ENCODE measurements at regions not wholly inside any gene's neighbourhood (a gene's known extent, or its start where the extent isn't known, plus 50 kb on each side); places are given as distances from the start of the nearest gene placed in this dataset.

GRCh38 chr5:12626556-12626955 is 722.3 kb upstream of the CTNND2 start:
- TF ChIP-seq, protein P1, sequence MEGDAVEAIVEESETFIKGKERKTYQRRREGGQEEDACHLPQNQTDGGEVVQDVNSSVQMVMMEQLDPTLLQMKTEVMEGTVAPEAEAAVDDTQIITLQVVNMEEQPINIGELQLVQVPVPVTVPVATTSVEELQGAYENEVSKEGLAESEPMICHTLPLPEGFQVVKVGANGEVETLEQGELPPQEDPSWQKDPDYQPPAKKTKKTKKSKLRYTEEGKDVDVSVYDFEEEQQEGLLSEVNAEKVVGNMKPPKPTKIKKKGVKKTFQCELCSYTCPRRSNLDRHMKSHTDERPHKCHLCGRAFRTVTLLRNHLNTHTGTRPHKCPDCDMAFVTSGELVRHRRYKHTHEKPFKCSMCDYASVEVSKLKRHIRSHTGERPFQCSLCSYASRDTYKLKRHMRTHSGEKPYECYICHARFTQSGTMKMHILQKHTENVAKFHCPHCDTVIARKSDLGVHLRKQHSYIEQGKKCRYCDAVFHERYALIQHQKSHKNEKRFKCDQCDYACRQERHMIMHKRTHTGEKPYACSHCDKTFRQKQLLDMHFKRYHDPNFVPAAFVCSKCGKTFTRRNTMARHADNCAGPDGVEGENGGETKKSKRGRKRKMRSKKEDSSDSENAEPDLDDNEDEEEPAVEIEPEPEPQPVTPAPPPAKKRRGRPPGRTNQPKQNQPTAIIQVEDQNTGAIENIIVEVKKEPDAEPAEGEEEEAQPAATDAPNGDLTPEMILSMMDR (IDR thresholded peaks at IDR 0.05): no peak
- TF ChIP-seq EZH2 (IDR thresholded peaks at IDR 0.05): no peak
